SU-DHL-6 (cell line): ENCODE measurements at regions not wholly inside any gene's neighbourhood (a gene's known extent, or its start where the extent isn't known, plus 50 kb on each side); places are given as distances from the start of the nearest gene placed in this dataset.

Experiments
- H2AFZ ChIP-seq: fragments of 200-600 bp; sonication (generic); 2 replicates; pipeline ENCODE4 v1.6.1; 2014; ENCODE audit warnings: low read depth, mild to moderate bottlenecking, moderate library complexity, mixed read lengths, antibody characterized with exemption, low read length; ENCODE audit not compliant: severe bottlenecking
- H3F3A ChIP-seq: fragments of 200-600 bp; shearing (Covaris generic); 2 replicates; pipeline ENCODE4 v1.6.0; 2016; ENCODE audit warnings: antibody characterized with exemption, mild to moderate bottlenecking; ENCODE audit not compliant: insufficient read depth
- H3K27ac ChIP-seq: fragments of 200-600 bp; sonication (generic); 2 replicates; pipeline ENCODE4 v1.5.1; 2016; ENCODE audit warnings: low read depth, mild to moderate bottlenecking, low read length, moderate library complexity, mixed read lengths
- H3K27me3 ChIP-seq: fragments of 200-600 bp; sonication (generic), shearing (Covaris generic); 2 replicates; pipeline ENCODE4 v1.6.0; 2014; ENCODE audit warnings: mild to moderate bottlenecking, low read length
- H3K36me3 ChIP-seq: fragments of 200-600 bp; sonication (generic); 2 replicates; pipeline ENCODE4 v1.6.1; 2014; ENCODE audit warnings: mild to moderate bottlenecking, low read length, mixed read lengths
- H3K4me2 ChIP-seq: fragments of 300-600, 200-600 bp; shearing (Covaris generic), sonication (generic); 2 replicates; pipeline ENCODE4 v1.6.0; 2014; ENCODE audit warnings: low read length, low read depth, mild to moderate bottlenecking; ENCODE audit not compliant: poor library complexity, severe bottlenecking
- H3K4me3 ChIP-seq: fragments of 200-600 bp; sonication (generic); 2 replicates; pipeline ENCODE4 v1.5.1; 2014; ENCODE audit warnings: antibody characterized with exemption, low read length, mild to moderate bottlenecking, mixed read lengths; ENCODE audit not compliant: insufficient read depth, poor library complexity, severe bottlenecking
- H3K79me2 ChIP-seq: fragments of 200-600 bp; sonication (generic); 2 replicates; pipeline ENCODE4 v1.6.1; 2014; ENCODE audit warnings: mild to moderate bottlenecking, low read length, moderate library complexity; ENCODE audit not compliant: insufficient read depth
- H3K9ac ChIP-seq: fragments of 200-600 bp; sonication (generic); 2 replicates; pipeline ENCODE4 v1.7.0; 2014; ENCODE audit warnings: mild to moderate bottlenecking, low read length
- H3K9me2 ChIP-seq: fragments of 200-600 bp; sonication (generic); replicated peaks from 2 replicates; pipeline ENCODE4 v1.6.1; 2014; ENCODE audit warnings: low read length; ENCODE audit not compliant: insufficient read depth
- H3K9me3 ChIP-seq: fragments of 200-600 bp; sonication (generic); 2 replicates; pipeline ENCODE4 v1.6.1; 2014; ENCODE audit warnings: low read length, mixed read lengths; ENCODE audit not compliant: insufficient read depth
- H4K20me1 ChIP-seq: fragments of 200-600 bp; sonication (generic); 2 replicates; pipeline ENCODE4 v1.6.1; 2014; ENCODE audit warnings: low read depth, mild to moderate bottlenecking, antibody characterized with exemption, low read length, moderate library complexity, mixed read lengths
- CTCF ChIP-seq: fragments of 200-600 bp; sonication (generic); IDR thresholded peaks from one replicate; pipeline ENCODE4 v1.5.1; 2017; ENCODE audit warnings: antibody characterized with exemption, mild to moderate bottlenecking, low read length, moderate library complexity; ENCODE audit not compliant: insufficient read depth, poor library complexity, severe bottlenecking
- EZH2phosphoT487 ChIP-seq: fragments of 200-600 bp; sonication (generic), shearing (Covaris generic); conservative IDR thresholded peaks from 2 replicates; pipeline ENCODE4 v1.6.1; 2018; ENCODE audit warnings: mild to moderate bottlenecking, antibody characterized with exemption, low read length, moderate library complexity, mixed read lengths

- Histone ChIP-seq H3K79me2 (no peaks in the 10 kb centered on the region), H3K4me3 (no peak overlapping the region), H3K4me2 (no peak overlapping the region), H3K27me3 (no peaks in the 10 kb centered on the region), H2AFZ (no peak overlapping the region), H4K20me1 (no peaks in the 10 kb centered on the region), H3K9me2 (no peaks in the 10 kb centered on the region), H3K27ac (no peak overlapping the region), H3K9ac (no peak overlapping the region), H3F3A (no peaks in the 10 kb centered on the region), H3K9me3 (no peaks in the 10 kb centered on the region), H3K36me3 (no peaks in the 10 kb centered on the region)
- no peak for TF ChIP-seq EZH2phosphoT487
Measured at GRCh38 chr2:239626961-239627592, 226.3 kb upstream of the HDAC4 start.

GRCh38 chr2:239625971-239626734 lies 225.3 kb upstream of the HDAC4 start:
- Histone ChIP-seq H2AFZ (no peak overlapping the region), H3K79me2 (no peaks in the 10 kb centered on the region), H3K36me3 (no peaks in the 10 kb centered on the region), H3K9ac (no peak overlapping the region), H3K9me3 (no peaks in the 10 kb centered on the region), H3F3A (no peaks in the 10 kb centered on the region), H3K4me3 (no peak overlapping the region), H3K27me3 (no peaks in the 10 kb centered on the region), H3K4me2 (no peak overlapping the region), H3K27ac (no peak overlapping the region), H4K20me1 (no peaks in the 10 kb centered on the region), H3K9me2 (no peaks in the 10 kb centered on the region)
- no peak for TF ChIP-seq CTCF
- no peak for TF ChIP-seq EZH2phosphoT487

- Histone ChIP-seq H3K9ac (no peak overlapping the region), H2AFZ (no peak overlapping the region), H4K20me1 (no peaks in the 10 kb centered on the region), H3K27me3 (no peaks in the 10 kb centered on the region), H3K27ac (no peak overlapping the region), H3K9me3 (no peaks in the 10 kb centered on the region), H3F3A (no peaks in the 10 kb centered on the region), H3K4me3 (no peak overlapping the region), H3K4me2 (no peak overlapping the region), H3K9me2 (no peaks in the 10 kb centered on the region), H3K36me3 (no peaks in the 10 kb centered on the region), H3K79me2 (no peaks in the 10 kb centered on the region)
- TF ChIP-seq CTCF (no peak), EZH2phosphoT487 (no peak)
Measured at GRCh38 chr2:239625156-239625845, 224.5 kb upstream of the HDAC4 start.
